Smooth muscle cell (in vitro differentiated cells): ENCODE measurements at regions not wholly inside any gene's neighbourhood (a gene's known extent, or its start where the extent isn't known, plus 50 kb on each side); places are given as distances from the start of the nearest gene placed in this dataset.

Experiments used
- DNase-seq: peaks from one replicate; lab custom pipeline; 2025; ENCODE audit not compliant: unreplicated experiment; lab: John Stamatoyannopoulos, UW
- H2AFZ ChIP-seq: fragments of 200-600 bp; sonication (generic); 2 replicates; pipeline ENCODE4 v1.6.0; 2016; ENCODE audit warnings: antibody characterized with exemption, low read depth, mild to moderate bottlenecking
- H3F3A ChIP-seq: fragments of 200-600 bp; sonication (generic); 2 replicates; pipeline ENCODE4 v1.6.0; 2017; ENCODE audit warnings: antibody characterized with exemption, low read depth
- H3K27ac ChIP-seq: fragments of 200-600 bp; sonication (generic); 2 replicates; pipeline ENCODE4 v1.5.1; 2016; ENCODE audit warnings: low read depth, mild to moderate bottlenecking
- H3K27me3 ChIP-seq: fragments of 200-600 bp; sonication (generic); 2 replicates; pipeline ENCODE4 v1.6.1; 2016; ENCODE audit warnings: low read depth, mild to moderate bottlenecking
- H3K36me3 ChIP-seq: fragments of 200-600 bp; sonication (generic); 2 replicates; pipeline ENCODE4 v1.5.1; 2016; ENCODE audit warnings: low read depth
- H3K4me1 ChIP-seq: fragments of 200-600 bp; sonication (generic); 2 replicates; pipeline ENCODE4 v1.5.1; 2016; ENCODE audit warnings: low read depth
- H3K4me2 ChIP-seq: fragments of 200-600 bp; sonication (generic); 2 replicates; pipeline ENCODE4 v1.6.0; 2016; ENCODE audit warnings: mild to moderate bottlenecking
- H3K4me3 ChIP-seq: fragments of 200-600 bp; sonication (generic); 2 replicates; pipeline ENCODE4 v1.5.1; 2016; ENCODE audit warnings: mild to moderate bottlenecking
- H3K79me2 ChIP-seq: fragments of 200-600 bp; sonication (generic); 2 replicates; pipeline ENCODE4 v1.6.0; 2016; ENCODE audit warnings: low read depth, mild to moderate bottlenecking
- H3K9ac ChIP-seq: fragments of 200-600 bp; sonication (generic); 2 replicates; pipeline ENCODE4 v1.6.0; 2016; ENCODE audit warnings: low read depth
- H3K9me3 ChIP-seq: fragments of 200-600 bp; sonication (generic); replicated peaks from 2 replicates; pipeline ENCODE4 v1.5.1; 2016; ENCODE audit warnings: low read depth
- H4K20me1 ChIP-seq: fragments of 200-600 bp; sonication (generic); 2 replicates; pipeline ENCODE4 v1.6.0; 2016; ENCODE audit warnings: low read depth
- WGBS: methylation state at CpG from one replicate; pipeline ENCODE4 v1.1.7; 2016; ENCODE audit warnings: low lambda C conversion rate; 5-methylcytosine and 5-hydroxymethylcytosine counted together
- TF ChIP-seq, protein P1 (sequence below): fragments of 200-600 bp; sonication (generic); IDR thresholded peaks from 2 replicates; pipeline ENCODE4 v1.5.1; 2017; ENCODE audit warnings: borderline replicate concordance, mild to moderate bottlenecking, antibody characterized with exemption; ENCODE audit not compliant: insufficient read depth, poor library complexity, severe bottlenecking

DNA sequence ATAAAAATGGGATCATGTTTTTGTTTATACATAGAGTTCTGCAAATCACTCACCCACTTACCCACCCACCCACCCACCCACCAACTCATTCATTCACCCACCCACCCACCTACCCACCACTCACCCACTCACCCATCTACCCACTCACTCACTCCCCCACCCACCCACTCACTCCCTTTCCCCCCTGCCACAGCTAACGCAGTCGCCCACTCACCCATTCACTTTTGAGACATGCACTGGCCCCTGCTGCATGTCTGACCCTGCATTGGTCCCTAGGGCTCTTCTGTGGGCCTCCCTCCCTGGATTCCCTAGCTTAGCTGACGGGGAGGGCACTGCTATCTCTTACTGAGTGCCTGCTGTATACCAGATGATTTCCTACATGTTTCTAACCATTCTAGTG lies 100.4 kb upstream of the CSF3R start:
- Histone ChIP-seq H2AFZ (no peak overlapping the region), H3K27ac (no peak overlapping the region), H3F3A (no peaks in the 10 kb centered on the region), H3K4me2 (no peak overlapping the region), H3K36me3 (no peaks in the 10 kb centered on the region), H3K9me3 (no peaks in the 10 kb centered on the region), H3K9ac (no peak overlapping the region), H3K4me3 (no peak overlapping the region), H3K27me3 (peaks cover 22% of the 10 kb centered on the region), H4K20me1 (no peaks in the 10 kb centered on the region), H3K4me1 (no peaks in the 10 kb centered on the region), H3K79me2 (no peaks in the 10 kb centered on the region)
- 92% methylated on average over 1 of the region's 3 CpGs for WGBS
- TF ChIP-seq, protein P1, sequence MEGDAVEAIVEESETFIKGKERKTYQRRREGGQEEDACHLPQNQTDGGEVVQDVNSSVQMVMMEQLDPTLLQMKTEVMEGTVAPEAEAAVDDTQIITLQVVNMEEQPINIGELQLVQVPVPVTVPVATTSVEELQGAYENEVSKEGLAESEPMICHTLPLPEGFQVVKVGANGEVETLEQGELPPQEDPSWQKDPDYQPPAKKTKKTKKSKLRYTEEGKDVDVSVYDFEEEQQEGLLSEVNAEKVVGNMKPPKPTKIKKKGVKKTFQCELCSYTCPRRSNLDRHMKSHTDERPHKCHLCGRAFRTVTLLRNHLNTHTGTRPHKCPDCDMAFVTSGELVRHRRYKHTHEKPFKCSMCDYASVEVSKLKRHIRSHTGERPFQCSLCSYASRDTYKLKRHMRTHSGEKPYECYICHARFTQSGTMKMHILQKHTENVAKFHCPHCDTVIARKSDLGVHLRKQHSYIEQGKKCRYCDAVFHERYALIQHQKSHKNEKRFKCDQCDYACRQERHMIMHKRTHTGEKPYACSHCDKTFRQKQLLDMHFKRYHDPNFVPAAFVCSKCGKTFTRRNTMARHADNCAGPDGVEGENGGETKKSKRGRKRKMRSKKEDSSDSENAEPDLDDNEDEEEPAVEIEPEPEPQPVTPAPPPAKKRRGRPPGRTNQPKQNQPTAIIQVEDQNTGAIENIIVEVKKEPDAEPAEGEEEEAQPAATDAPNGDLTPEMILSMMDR, result no peak
- DNase-seq, result no peak

DNA sequence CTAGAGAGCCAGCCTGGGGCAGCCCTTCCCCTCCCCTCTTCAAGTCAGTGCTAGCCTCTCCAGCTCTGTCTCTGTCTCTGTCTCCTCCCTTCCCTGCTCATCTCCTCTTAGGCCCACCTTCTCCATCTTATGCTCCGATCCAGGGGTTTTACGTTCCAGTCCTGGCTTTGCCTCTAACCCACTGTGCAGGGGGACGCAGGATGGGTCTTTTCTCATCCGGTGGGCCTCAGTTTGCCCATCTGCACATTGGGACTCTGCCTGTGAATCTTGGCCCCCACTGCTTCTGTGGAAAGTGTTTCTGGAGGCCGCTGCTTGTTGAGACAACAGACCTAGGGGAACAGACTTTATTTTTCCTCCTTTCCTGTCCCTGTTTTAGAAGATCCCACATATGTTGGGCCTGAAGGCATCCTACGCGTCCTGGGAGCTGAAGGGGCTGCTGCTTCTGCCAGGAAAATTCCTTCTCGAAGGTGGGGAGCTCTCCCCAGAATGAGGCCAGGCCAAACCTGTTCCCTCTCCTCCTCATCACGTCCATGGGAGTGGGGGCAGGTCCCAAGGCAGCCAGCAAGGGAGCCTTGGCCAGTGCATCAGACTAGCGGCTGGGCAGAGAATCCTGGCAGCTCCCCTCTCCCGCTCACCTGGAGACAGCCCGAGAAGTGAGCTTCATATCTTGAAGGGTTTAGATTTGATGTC lies 99.5 kb upstream of the CSF3R start:
- no peaks in the 10 kb centered on the region for H3K79me2 ChIP-seq
- 80% methylated on average over 12 of the region's 12 CpGs for WGBS
- no peaks in the 10 kb centered on the region for H3F3A ChIP-seq
- no peak overlapping the region for H3K27ac ChIP-seq
- no peaks in the 10 kb centered on the region for H4K20me1 ChIP-seq
- H3K27me3 ChIP-seq, result peaks cover 22% of the 10 kb centered on the region
- H3K9me3 ChIP-seq, result no peaks in the 10 kb centered on the region
- DNase-seq, result no peak
- H3K36me3 ChIP-seq, result no peaks in the 10 kb centered on the region
- TF ChIP-seq, protein P1, result no peak
- no peaks in the 10 kb centered on the region for H3K4me1 ChIP-seq
- H3K4me3 ChIP-seq, result no peak overlapping the region
- H3K4me2 ChIP-seq, result no peak overlapping the region
- H2AFZ ChIP-seq, result no peak overlapping the region
- H3K9ac ChIP-seq, result no peak overlapping the region

GRCh38 chr1:36580524-36580923 lies 97.8 kb upstream of the CSF3R start:
- no peak overlapping the region for H3K4me2 ChIP-seq
- H4K20me1 ChIP-seq, result no peaks in the 10 kb centered on the region
- no peaks in the 10 kb centered on the region for H3K9me3 ChIP-seq
- no peaks in the 10 kb centered on the region for H3K36me3 ChIP-seq
- 40% methylated on average over 5 of the region's 5 CpGs for WGBS
- no peaks in the 10 kb centered on the region for H3K4me1 ChIP-seq
- H3F3A ChIP-seq, result no peaks in the 10 kb centered on the region
- TF ChIP-seq, protein P1, result no peak
- no peak overlapping the region for H3K27ac ChIP-seq
- peaks cover 11% of the 10 kb centered on the region for H3K27me3 ChIP-seq
- no peak overlapping the region for H2AFZ ChIP-seq
- no peak for DNase-seq
- no peak overlapping the region for H3K9ac ChIP-seq
- no peaks in the 10 kb centered on the region for H3K79me2 ChIP-seq
- H3K4me3 ChIP-seq, result no peak overlapping the region

- Histone ChIP-seq H3K27me3 (peaks cover 8% of the 10 kb centered on the region), H2AFZ (no peak overlapping the region), H3K9me3 (no peaks in the 10 kb centered on the region), H4K20me1 (no peaks in the 10 kb centered on the region), H3F3A (no peaks in the 10 kb centered on the region), H3K4me2 (no peak overlapping the region), H3K9ac (no peak overlapping the region), H3K79me2 (no peaks in the 10 kb centered on the region), H3K36me3 (no peaks in the 10 kb centered on the region), H3K4me3 (no peak overlapping the region), H3K4me1 (no peaks in the 10 kb centered on the region), H3K27ac (no peak overlapping the region)
- TF ChIP-seq, protein P1, result no peak
- 69% methylated on average over 8 of the region's 8 CpGs for WGBS
- no peak for DNase-seq
Observed at GRCh38 chr1:36579039-36579438, 96.3 kb upstream of the CSF3R start.
